ENCODE measurements at regions not wholly inside any gene's neighbourhood (a gene's known extent, or its start where the extent isn't known, plus 50 kb on each side); places are given as distances from the start of the nearest gene placed in this dataset.
"Not testable (repeated sequence)": the region's sequence is repeated elsewhere in the genome, so short reads cannot be mapped to it uniquely, and the experiment has no call there.

DNA sequence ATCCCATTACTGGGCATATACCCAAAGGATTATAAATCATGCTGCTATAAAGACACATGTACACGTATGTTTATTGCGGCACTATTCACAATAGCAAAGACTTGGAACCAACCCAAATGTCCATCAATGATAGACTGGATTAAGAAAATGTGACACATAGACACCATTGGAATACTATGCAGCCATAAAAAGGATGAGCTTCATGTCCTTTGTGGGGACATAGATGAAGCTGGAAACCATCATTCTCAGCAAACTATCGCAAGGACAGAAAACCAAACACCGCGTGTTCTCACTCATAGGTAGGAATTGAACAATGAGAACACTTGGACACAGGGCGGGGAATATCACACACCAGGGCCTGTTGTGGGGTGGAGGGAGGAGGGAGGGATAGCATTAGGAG, 105.3 kb downstream of the NOC3L start:
- TF ChIP-seq, protein P1, sequence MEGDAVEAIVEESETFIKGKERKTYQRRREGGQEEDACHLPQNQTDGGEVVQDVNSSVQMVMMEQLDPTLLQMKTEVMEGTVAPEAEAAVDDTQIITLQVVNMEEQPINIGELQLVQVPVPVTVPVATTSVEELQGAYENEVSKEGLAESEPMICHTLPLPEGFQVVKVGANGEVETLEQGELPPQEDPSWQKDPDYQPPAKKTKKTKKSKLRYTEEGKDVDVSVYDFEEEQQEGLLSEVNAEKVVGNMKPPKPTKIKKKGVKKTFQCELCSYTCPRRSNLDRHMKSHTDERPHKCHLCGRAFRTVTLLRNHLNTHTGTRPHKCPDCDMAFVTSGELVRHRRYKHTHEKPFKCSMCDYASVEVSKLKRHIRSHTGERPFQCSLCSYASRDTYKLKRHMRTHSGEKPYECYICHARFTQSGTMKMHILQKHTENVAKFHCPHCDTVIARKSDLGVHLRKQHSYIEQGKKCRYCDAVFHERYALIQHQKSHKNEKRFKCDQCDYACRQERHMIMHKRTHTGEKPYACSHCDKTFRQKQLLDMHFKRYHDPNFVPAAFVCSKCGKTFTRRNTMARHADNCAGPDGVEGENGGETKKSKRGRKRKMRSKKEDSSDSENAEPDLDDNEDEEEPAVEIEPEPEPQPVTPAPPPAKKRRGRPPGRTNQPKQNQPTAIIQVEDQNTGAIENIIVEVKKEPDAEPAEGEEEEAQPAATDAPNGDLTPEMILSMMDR (IDR thresholded peaks at IDR 0.05; ENCODE audit: low read length): not testable (repeated sequence)
- not testable (repeated sequence) for TF ChIP-seq EZH2 (IDR thresholded peaks at IDR 0.05; ENCODE audit: borderline replicate concordance, low read length)

All from OCI-LY1 (cell line).